NCI-H226 (cell line): ENCODE measurements at regions not wholly inside any gene's neighbourhood (a gene's known extent, or its start where the extent isn't known, plus 50 kb on each side); places are given as distances from the start of the nearest gene placed in this dataset.

Experiments
- DNase-seq: peaks from one replicate; pipeline ENCODE4 v3.0.0-alpha.2; 2015

DNA sequence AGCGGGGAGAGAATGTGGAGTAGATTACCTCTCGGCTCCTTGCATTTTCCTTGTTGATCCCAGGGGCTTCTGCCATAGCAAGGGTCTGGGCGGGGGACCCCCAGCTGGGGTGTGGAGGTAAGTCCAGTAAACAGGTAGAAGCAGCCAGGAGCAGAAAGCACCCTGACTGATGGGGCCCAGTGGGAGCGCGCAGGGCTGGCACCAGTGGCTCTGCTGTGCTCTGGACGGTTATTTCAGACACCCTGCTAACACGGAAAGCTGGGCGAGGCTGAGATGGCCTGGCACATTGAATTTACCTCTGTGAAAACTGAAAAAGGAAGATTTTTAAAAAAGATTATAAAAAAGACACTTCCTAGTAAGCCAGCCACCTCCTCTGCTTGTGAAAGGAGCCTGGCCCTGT is 88.4 kb upstream of the CALM2 start:
- no peak for DNase-seq

DNA sequence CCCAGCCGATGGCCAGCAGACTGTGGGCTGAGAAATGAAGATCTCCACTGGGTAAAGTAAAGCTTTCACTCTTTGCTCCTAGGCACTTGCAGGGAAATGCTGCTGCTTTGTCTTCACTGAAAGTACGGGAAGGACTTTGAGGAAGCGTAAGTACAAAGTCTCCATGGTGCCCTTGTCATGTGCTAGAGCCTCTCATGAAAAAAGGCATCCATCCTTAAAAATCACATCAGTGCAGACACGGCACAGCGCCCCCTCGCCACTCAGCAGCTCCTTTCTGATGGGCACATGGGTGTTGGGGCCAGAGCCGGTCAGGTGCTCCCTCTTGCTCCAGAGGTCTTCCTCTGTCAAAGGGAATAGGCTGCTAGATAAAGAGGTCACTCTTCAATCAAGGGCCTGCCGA is 87.8 kb upstream of the CALM2 start:
- DNase-seq, result no peak

- no peak for DNase-seq
Measured at GRCh38 chr2:47262657-47263056, 86.3 kb upstream of the CALM2 start.

DNA sequence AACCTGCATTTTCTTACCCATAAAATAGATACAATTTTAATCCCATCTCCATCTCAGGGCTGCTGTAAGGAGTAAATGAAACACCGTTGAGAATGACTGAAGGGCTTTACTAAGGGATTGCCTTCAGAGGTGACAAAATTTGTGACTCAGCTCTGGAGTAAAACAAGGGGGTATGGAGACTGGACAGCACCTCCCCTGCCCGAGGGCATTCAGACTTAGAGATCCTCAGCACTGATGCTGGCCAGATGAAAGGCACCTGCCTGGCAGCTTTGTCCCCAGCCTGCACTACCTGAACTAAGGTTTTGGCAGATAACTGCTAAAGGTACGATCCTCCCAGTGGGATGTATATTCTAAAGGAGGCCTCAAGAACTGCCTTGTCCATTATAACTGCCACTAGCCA is 84.7 kb upstream of the CALM2 start:
- DNase-seq, result no peak

DNA sequence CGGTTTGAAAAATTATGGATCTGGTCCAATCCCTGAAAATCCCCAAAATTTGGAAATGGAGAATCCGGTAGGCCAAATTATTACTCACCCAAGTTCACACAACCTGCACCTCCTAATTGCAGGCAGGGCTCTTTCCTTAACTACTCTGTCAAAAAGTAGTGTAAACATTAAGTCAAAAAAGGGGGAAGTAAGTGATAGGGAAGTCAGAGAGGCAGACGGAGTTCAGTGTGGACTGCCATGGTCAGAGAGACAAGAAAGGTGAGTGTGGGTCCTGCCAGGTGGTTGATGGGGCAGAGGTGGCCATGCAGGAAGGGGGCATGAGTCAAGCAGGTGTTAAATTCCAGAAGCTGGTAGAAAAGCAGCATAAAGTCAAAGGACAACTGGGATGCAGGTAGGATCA is 83.5 kb upstream of the CALM2 start:
- no peak for DNase-seq

DNA sequence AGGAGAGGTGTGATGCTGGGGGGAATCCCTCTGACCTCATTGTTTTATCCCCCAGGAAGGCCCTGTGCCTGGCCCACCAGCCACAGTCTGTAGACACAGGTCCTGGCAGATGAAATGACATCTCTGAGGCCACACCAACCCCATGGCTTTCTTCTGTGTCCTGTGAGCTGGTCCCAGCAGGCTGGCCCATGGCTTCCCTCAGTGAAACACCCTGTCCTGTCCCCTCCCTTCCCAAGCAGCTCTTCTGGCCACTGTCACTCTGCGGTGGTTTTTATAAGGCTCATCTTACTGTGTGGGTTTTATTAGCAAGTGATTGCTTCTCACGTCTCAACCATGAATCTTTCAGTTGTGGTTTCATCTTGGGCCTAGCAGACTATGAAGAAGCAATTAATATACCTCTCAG is 81.6 kb upstream of the CALM2 start:
- DNase-seq, result no peak

DNA sequence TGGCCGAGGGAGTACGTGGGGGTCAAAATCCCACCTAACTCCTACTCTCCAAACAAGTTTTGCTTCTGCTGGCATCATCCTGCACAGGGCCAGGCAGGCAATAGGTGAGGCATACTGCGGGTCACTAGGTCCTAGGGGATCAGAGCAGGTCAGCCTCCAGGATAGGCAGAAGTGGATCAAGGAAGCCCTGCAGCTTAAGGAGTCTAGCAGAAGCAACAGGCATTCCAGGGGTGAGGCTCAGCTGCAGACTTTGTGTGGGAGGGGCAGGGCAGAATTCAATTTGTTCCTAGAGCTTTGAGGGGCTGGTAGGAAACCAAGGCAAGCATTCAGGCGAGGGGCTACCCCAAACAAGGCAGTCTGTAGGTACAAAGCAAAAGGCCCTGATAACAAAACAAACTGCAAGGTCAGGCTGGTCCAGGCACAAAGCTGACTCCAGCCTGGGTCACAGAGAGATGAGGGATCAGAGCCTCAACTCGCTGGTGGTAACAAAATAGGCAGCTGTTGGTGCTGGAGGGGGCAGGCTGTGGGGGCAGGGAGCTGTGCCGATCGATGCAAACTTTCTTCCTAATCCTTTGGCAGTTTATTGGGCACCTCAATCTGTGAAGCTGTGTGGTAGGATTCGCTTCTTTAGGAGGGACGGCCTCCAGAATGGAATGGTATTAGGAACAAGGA is 80.2 kb upstream of the CALM2 start:
- no peak for DNase-seq

DNA sequence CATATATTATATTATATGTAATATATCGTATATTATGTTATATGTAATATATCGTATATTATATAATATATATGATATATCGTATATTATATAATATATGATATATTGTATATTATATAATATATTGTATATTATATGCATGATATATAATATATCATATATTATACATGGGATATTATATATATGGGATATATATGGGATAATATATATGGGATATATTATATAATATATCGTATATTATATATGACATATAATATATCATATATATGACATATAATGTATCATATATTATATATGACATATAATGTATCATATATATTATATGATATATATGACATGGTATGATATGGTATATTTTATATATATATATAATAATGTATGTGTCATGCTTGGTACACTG is 79.5 kb upstream of the CALM2 start:
- DNase-seq, result no peak

GRCh38 chr2:47254464-47254863 is 78.2 kb upstream of the CALM2 start:
- no peak for DNase-seq

DNA sequence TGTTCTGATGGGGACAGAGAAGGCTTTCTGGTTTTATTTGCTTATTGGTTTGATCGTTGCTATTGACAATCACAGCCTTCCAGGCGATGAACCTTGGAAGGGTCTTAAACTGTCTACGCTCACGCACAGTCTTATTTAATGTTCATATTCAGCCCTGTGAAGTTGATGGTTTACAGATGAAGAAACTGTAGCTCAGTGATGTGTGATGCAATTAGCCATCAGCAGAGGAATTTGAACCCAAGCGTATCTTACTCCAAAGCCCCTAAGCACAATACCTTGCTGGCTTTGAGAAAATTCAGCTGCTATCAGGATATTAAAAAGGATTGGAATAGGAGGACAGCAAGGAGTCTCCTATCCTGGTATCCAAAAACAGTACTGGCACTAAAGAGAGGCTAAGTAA is 77.1 kb upstream of the CALM2 start:
- no peak for DNase-seq

DNA sequence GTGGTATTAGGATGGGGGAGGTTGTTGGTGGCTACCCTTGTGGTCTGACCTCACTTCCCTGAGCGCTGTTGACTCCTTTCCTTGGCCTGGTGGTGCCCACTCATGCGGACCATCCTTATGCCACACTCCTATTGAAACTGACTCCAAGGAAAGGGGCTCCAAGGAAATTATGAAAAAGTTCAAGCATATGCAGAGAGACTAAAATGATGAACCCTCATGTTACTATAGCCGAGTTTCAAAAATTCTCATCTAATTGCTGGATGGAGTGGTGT is 75.0 kb upstream of the CALM2 start:
- no peak for DNase-seq

GRCh38 chr2:47250586-47251403 is 74.5 kb upstream of the CALM2 start:
- no peak for DNase-seq

GRCh38 chr2:47249931-47250330 is 73.6 kb upstream of the CALM2 start:
- DNase-seq, result no peak

DNA sequence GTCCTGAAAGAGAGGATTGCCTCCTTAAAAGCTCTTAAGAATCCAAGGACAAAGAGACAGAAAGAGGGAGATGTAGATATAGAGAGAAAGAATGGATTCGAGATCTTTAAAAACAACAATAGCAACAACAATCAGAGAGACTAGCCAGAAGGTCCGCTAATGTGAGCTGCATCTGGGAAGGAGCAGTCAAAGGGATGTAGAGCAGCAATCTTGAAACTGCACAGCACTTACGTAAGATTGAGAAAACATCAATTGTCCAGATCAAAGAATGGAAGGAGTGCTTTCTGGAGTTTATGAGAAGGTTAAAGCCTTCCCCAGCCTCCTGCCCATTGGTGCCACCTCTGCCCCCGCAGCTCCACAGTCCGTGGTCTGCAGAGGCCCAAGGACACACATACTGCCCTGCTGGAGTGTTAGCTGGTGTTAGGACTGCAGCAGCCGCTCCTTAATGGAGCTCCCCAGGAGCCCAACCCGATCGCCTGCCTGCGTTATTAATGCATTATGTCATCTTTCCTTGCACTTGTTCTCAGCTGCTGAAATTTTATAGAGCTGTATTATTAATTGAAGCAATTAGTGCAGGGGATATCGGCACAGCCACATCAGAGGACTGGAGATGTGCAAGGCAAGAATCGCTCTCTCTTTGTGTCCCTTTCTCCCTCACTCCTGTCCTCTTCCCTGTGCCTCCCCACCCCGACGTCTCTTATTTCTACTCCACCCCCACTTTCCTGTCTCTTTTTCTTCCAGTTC is 73.0 kb upstream of the CALM2 start:
- no peak for DNase-seq

DNA sequence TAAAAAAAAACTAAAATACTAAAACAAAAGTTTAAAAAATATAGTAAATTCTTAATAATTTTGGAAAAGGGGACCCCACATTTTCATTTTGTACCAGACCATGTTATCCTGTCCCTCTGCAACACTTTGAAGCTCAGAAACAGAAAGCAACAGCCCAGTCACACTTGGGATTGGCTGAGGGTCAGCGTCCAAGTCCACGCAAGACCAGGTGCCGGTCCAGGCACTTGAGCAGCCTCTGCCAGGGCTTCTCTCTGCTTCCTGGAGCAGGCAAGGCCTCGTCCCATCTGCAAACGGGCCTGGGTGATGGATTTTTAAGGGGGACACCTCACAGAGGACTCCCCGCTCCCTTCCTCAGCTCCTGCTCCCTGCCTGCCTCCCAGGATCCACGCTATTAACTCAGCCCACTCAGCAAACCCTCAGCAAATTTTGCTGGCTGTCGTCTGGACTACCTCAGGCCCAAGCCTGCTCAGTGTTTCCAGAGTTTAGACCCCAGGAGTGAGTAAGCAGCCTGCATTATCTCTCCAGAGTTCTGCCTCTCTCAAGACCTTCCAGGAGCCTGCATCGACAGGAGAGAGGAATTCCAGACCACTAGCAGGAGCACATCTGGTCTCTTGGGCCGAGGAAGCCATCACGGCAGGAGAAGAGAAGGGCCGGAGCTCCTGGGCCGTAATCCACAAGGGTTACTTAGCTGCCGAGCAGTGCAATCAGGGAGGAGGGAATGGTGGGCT is 67.4 kb upstream of the CALM2 start:
- DNase-seq, result no peak

GRCh38 chr2:47241715-47242114 is 65.4 kb upstream of the CALM2 start:
- no peak for DNase-seq

DNA sequence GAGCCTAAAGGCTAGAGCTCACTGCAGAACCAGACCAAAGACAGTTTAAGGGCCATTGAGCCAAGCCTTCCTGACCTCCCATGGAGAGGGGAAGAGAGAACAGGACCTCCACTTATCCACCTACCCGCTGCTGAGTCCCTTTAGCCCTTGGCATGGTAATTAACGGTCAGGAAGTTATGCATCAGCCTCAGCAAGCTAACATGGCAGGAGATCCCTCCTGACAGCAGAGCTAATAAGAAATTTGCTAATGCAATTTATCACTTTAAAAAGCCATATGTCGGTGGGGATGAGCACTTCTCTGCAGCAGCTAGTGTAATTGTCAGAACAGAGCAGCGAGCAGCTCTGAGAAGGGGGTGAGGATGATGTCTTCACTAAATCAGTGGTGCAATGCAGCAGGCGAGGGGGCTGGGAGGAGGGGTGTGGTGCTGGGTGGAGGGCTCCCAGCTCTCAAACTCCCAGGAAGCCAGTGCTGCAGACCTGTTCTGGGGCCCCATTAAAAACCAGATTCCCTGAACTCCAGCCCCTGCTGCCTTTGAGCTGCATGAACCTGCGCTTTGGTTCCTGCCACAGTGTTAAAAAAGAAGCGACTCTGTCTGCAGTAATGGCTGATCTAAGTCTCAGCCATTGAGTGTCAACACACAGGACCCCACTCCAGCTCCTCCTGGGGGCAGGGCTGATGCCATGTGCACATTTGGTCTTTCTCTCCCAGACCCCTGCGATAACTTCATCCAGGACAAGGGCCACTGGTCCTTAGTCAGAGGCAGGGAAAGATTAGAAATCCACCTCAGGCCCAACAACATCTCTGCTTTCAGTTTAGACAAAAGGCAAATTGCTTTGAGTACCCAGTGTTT is 63.0 kb upstream of the CALM2 start:
- DNase-seq, result no peak

- DNase-seq, result no peak
Measured at GRCh38 chr2:47238638-47239037, 62.3 kb upstream of the CALM2 start.

GRCh38 chr2:47237375-47238334 is 61.3 kb upstream of the CALM2 start:
- no peak for DNase-seq

- no peak for DNase-seq
Measured at GRCh38 chr2:47236503-47237215, 60.3 kb upstream of the CALM2 start.

DNA sequence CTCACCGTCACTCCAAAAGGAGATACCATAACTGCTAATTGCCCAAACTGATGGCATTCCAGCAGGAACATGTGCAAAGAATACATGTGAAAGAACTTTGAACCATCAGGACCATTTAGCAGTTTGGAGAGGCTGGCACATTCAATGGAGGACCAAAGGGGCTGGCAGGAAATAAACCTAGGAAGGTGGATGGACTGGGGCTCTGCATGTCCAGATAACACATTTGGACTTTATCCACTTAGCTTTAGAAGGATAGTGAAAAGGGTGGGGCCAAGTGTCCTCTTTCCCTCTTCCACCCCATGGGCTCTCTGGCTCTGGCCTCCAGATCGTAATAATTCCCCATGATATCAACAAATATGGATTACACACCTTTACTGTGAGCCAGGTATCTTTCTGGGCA is 58.8 kb upstream of the CALM2 start:
- no peak for DNase-seq
